ENCODE measurements at regions not wholly inside any gene's neighbourhood (a gene's known extent, or its start where the extent isn't known, plus 50 kb on each side); places are given as distances from the start of the nearest gene placed in this dataset.
"Not testable (repeated sequence)": the region's sequence is repeated elsewhere in the genome, so short reads cannot be mapped to it uniquely, and the experiment has no call there.

DNA sequence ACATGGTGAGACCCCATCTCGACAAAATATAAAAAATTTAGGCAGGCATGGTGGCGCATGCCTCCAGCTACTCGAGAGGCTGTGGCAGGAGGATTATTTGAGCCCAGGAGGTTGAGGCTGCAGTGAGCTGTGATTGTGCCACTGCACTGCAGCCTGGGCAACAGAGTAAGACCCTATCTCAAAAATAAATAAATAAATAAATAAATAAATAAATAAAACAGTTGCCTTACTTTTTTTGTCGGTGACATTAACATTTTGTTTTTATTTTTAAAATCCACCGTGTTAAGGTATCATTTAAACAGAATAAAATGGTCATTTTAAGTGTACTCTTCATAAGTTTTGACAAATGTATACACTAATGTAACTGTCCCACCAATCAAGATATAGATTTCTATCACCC, 57.0 kb downstream of the RASL11A start:
- DNase-seq = no peak
- ChIA-PET POLR2A (no interaction called here), CTCF (interaction anchor here (0.6 to 1.1 kb wide), 2 partner anchors 11 to 340 kb away, joined by 3 read pairs; no protein-coding TSS in a partner anchor)
- H3K4me3 Mint-ChIP-seq = no peak overlapping the region
- H3K27me3 Mint-ChIP-seq = peaks cover 24% of the 10 kb centered on the region
- no peaks in the 10 kb centered on the region for H3K36me3 Mint-ChIP-seq (ENCODE audit: low read depth)
- H3K9me3 Mint-ChIP-seq = no peaks in the 10 kb centered on the region
- H3K4me1 Mint-ChIP-seq = peaks cover 3% of the 10 kb centered on the region
- no peak overlapping the region for H3K27ac Mint-ChIP-seq

DNA sequence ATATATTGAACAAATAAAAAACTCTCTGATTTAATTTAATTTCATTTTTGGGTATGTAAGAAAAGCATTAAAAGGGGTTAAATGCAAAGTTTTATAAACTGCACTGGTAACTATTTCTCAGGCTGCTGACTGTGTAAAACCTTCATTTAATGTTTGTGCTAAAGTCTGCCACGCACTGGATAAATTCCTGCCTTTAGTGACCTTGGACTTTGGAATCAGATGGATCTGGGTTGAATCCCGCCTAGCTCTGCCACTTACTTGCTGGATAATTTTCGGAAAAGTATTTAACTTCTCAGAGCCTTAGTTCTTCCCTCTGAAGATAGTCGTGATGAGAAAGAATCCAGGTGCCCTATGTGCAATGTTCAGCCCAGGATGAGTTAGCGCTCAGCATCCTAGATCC, 58.6 kb downstream of the RASL11A start:
- Mint-ChIP-seq H3K27me3 (peaks cover 26% of the 10 kb centered on the region), H3K27ac (no peak overlapping the region), H3K4me3 (no peak overlapping the region), H3K4me1 (peaks cover 3% of the 10 kb centered on the region), H3K36me3 (ENCODE audit: low read depth) (no peaks in the 10 kb centered on the region), H3K9me3 (no peaks in the 10 kb centered on the region)
- ChIA-PET CTCF (interaction anchor here (0.6 kb wide), 1 partner anchor 9 kb away, joined by 3 read pairs; no protein-coding TSS in a partner anchor), POLR2A (no interaction called here)
- DNase-seq = no peak

DNA sequence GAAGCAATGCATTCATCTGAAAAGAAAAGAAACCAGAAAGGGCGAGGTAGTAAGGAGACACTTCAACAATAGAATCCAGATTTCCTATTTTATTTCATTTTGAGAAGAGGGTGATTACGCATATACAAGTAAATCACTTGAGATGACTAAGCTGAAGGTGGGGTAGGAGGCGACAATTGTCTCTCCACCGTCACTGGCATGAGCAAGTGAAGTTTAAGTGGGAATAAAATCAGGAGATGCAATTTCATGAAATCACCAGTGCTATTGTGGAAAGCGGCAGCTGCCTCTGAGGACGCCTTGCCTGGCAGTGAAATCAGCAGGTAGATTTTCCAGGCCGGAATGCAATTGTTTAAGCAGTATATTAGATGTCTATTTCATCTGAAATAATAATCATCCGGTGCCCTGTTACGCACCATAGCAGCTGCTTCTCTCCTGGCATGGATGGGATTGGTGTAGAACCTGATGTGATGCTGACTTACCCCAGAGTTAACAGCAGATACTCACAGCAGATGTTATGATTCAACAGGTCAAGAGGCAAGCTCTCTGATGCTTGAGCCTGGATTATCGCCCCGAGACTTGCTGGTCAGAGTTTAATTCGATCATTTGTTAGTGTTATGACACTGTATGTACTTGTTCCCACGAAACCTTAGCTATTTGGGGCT, 64.3 kb downstream of the RASL11A start:
- CTCF ChIA-PET = interaction anchor here (0.9 to 1.5 kb wide), 4 partner anchors 12 to 350 kb away, joined by 3 to 6 read pairs (median 4); no protein-coding TSS in a partner anchor
- H3K9me3 Mint-ChIP-seq = no peaks in the 10 kb centered on the region
- POLR2A ChIA-PET = no interaction called here

DNA sequence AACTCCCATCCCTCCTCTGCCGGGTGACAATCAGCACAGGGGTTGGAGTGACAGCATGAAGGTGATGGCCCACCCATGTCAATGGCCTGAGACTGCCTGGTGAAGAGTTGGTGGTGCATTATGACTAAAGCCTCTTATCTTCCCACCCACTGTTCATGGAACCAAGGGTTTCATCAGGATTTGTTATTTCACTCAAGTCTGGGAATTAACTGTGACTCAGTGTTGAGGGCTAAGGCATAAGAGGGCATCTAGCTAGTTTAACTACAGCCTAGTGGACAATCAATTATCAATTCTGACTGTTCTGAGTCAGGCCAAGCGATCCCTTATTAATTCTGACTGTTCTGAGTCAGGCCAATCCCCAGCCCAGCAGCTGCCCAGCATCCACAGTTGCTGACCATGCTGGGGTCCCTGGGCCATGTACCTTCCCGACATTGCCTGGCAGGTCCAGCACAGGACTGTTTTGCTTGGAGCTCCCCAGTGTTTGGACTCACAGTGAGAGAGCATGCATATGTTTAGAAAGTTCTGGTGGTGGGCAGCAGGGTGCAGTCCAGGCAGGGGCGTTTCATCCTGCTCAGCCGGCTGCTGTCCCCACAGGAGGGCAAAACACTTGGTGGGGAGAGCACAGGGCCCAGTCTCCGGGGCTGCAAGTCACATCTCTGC, 65.5 kb downstream of the RASL11A start:
- POLR2A ChIA-PET = no interaction called here
- Mint-ChIP-seq H3K27ac (no peak overlapping the region), H3K27me3 (peaks cover 19% of the 10 kb centered on the region), H3K9me3 (no peaks in the 10 kb centered on the region), H3K36me3 (ENCODE audit: low read depth) (no peaks in the 10 kb centered on the region), H3K4me3 (no peak overlapping the region), H3K4me1 (peaks cover 3% of the 10 kb centered on the region)
- no peak for DNase-seq
- CTCF ChIA-PET = interaction anchor here (1.3 to 1.6 kb wide), 3 partner anchors 11 to 18 kb away, joined by 4 to 6 read pairs (median 4); no protein-coding TSS in a partner anchor

More for the DNA sequence above, 64.3 kb downstream of the RASL11A start:
- no peak for DNase-seq
- no peak overlapping the region for H3K27ac Mint-ChIP-seq
- H3K36me3 Mint-ChIP-seq (ENCODE audit: low read depth) = no peaks in the 10 kb centered on the region
- peaks cover 19% of the 10 kb centered on the region for H3K27me3 Mint-ChIP-seq
- H3K4me1 Mint-ChIP-seq = peaks cover 3% of the 10 kb centered on the region
- no peak overlapping the region for H3K4me3 Mint-ChIP-seq

DNA sequence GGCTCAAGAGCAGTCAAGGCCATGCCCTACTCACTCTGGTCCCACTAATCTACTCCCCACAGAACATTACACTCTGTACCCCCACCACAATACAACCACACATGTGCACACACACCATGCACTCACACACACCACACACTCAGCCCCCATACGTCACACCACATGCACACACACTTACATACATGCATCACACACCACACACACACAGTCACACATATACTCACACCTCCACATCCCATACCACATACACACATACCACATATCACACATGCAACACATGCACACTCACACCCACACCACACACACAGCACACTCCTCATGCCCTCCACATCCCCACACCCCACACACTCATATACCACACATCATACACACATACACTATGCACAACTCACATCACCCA, 67.6 kb downstream of the RASL11A start:
- no peaks in the 10 kb centered on the region for H3K9me3 Mint-ChIP-seq
- ChIA-PET POLR2A (no interaction called here), CTCF (interaction anchor here (0.6 to 2.2 kb wide), 4 partner anchors 9 to 353 kb away, joined by 3 to 11 read pairs (median 4); no protein-coding TSS in a partner anchor)
- H3K36me3 Mint-ChIP-seq (ENCODE audit: low read depth) = no peaks in the 10 kb centered on the region
- DNase-seq = no peak
- no peak overlapping the region for H3K4me3 Mint-ChIP-seq
- H3K27me3 Mint-ChIP-seq = peaks cover 20% of the 10 kb centered on the region
- no peaks in the 10 kb centered on the region for H3K4me1 Mint-ChIP-seq
- no peak overlapping the region for H3K27ac Mint-ChIP-seq

DNA sequence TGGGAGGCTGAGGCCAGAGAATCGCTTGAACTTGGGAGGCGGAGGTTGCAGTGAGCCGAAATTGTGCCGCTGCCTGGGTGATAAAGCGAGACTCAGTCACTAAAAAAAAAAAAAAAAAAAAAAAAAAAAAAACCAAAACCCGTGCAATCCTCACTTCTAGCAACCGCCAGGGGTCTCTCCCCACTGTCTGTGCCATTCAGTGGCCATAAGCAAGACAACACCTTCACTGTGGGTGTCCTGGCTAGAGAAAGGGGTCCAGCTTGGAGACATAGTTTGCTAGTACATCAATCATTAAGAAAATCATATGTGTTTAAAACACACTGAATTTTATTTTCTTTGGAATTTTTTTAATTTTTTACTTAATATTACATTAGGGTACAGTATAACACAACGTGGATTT, 68.2 kb downstream of the RASL11A start:
- CTCF ChIA-PET = interaction anchor here (0.6 to 3.1 kb wide), 14 partner anchors 9 to 895 kb away, joined by 3 to 11 read pairs (median 4); partner anchors contain the start of gene RASL11A
- no peak for DNase-seq
- peaks cover 20% of the 10 kb centered on the region for H3K27me3 Mint-ChIP-seq
- H3K36me3 Mint-ChIP-seq (ENCODE audit: low read depth) = no peaks in the 10 kb centered on the region
- POLR2A ChIA-PET = interaction anchor here (1.0 kb wide), 1 partner anchor 14 kb away, joined by 3 read pairs; no protein-coding TSS in a partner anchor
- H3K4me3 Mint-ChIP-seq = no peak overlapping the region
- H3K4me1 Mint-ChIP-seq = no peaks in the 10 kb centered on the region
- no peak overlapping the region for H3K27ac Mint-ChIP-seq
- no peaks in the 10 kb centered on the region for H3K9me3 Mint-ChIP-seq

DNA sequence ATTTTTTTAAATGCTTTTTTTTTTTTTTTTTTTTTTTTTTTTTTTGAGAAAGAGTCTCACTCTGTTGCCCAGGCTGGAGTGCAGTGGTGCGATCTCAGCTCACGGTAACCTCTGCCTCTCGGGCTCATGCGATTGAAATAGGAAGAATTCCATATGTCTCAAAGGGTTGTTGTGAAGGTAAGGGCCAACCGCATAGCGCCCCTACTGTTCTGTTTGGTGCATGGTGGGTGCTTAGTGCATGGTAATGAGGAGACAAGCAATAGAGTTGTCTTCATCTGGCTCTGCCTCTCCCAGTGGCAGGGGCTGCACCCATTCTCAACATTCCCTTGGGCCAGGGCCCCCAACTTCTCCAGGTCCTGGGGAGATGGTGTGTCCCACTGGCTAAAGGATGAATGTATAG, 68.7 kb downstream of the RASL11A start:
- CTCF ChIA-PET = interaction anchor here (0.6 to 3.1 kb wide), 17 partner anchors 9 to 896 kb away, joined by 3 to 11 read pairs (median 4); partner anchors contain the start of gene RASL11A
- POLR2A ChIA-PET = interaction anchor here (1.0 kb wide), 1 partner anchor 14 kb away, joined by 3 read pairs; no protein-coding TSS in a partner anchor
- Mint-ChIP-seq H3K4me3 (no peak overlapping the region), H3K9me3 (no peaks in the 10 kb centered on the region), H3K36me3 (ENCODE audit: low read depth) (no peaks in the 10 kb centered on the region), H3K27me3 (peaks cover 20% of the 10 kb centered on the region), H3K4me1 (no peaks in the 10 kb centered on the region), H3K27ac (no peak overlapping the region)
- DNase-seq = peak; percentile 38

DNA sequence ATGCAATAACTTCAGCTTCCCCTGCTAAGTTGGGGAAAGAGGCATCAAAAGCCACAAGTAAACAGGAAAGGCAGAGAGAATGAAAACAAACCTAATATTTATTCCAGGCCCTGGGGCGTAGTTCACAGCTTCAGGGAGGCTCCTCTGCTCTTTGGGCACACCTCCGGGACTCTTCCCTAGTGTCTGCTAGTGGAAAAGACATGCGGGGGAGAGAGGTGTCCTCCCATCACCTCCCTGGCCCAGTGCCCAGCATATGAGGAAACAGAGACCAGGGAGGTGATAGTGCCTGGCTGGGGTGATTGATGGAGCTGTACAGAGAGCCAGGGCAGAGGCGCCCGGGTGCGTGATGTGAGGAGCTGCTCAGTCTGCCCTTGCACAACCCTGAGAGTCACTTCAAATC, 71.0 kb downstream of the RASL11A start:
- Mint-ChIP-seq H3K36me3 (ENCODE audit: low read depth) (no peaks in the 10 kb centered on the region), H3K27me3 (peaks cover 23% of the 10 kb centered on the region), H3K9me3 (no peaks in the 10 kb centered on the region), H3K4me1 (no peaks in the 10 kb centered on the region), H3K27ac (no peak overlapping the region), H3K4me3 (no peak overlapping the region)
- ChIA-PET POLR2A (no interaction called here), CTCF (interaction anchor here (0.9 to 3.1 kb wide), 6 partner anchors 10 to 356 kb away, joined by 3 to 10 read pairs (median 4); no protein-coding TSS in a partner anchor)
- no peak for DNase-seq

DNA sequence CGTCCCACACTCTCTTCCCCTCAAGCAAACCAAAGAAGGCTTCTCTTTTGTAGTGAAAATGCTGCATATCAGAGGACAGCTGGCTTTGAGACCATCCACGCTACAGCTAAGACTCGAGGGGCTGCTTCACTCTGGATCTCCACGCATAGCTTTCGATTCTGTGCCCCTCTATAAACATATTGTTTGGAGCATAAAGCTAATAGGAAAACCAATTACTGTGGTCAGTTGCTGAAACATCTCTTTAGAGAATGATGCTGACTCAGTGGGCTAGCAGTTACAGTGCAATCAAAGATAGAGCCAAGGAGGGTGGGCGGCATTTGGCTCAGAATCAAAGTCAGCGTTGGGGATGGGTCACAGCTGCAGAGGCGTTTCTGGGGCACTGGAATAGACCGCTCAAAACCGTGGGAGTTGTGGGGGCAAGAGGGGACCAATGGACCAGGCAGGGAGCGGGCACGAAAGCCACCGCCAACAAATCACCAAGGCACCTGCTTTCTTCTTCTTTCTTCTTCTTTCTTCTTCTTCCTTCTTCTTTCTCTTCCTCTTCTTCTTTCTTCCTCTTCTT, 76.7 kb downstream of the RASL11A start:
- Mint-ChIP-seq H3K27me3 (peaks cover 36% of the 10 kb centered on the region), H3K4me3 (no peak overlapping the region), H3K27ac (no peak overlapping the region), H3K9me3 (peaks cover 5% of the 10 kb centered on the region), H3K36me3 (ENCODE audit: low read depth) (no peaks in the 10 kb centered on the region), H3K4me1 (no peaks in the 10 kb centered on the region)
- no peak for DNase-seq
- ChIA-PET POLR2A (no interaction called here), CTCF (interaction anchor here (0.6 to 2.4 kb wide), 2 partner anchors 12 to 615 kb away, joined by 4 to 6 read pairs; no protein-coding TSS in a partner anchor)

DNA sequence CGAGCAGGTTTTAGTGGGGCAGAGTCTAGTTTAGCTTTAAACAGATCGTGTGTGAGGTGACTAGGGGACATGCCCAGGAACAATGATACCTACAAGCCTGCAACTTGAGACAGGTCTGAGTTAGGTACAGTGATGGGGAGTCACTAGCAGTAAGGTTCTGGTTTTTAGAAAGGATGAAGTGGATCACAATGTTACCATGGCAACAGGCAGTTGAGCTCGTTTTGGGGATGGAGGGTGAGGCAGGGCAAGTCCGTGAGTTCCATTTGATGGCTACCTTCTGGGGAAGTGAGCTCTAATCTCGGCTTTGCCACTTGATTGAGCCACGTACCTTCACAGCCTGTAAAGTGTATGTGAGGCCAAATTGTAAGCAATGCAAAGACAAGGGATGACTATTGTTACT, 76.0 kb upstream of the GTF3A start:
- Mint-ChIP-seq H3K4me3 (no peak overlapping the region), H3K36me3 (ENCODE audit: low read depth) (no peaks in the 10 kb centered on the region), H3K27ac (no peak overlapping the region), H3K4me1 (peaks cover 11% of the 10 kb centered on the region), H3K9me3 (peaks cover 5% of the 10 kb centered on the region), H3K27me3 (peaks cover 33% of the 10 kb centered on the region)
- ChIA-PET POLR2A (no interaction called here), CTCF (interaction anchor here (0.6 to 2.4 kb wide), 5 partner anchors 9 to 132 kb away, joined by 3 to 7 read pairs (median 6); no protein-coding TSS in a partner anchor)
- DNase-seq = no peak

DNA sequence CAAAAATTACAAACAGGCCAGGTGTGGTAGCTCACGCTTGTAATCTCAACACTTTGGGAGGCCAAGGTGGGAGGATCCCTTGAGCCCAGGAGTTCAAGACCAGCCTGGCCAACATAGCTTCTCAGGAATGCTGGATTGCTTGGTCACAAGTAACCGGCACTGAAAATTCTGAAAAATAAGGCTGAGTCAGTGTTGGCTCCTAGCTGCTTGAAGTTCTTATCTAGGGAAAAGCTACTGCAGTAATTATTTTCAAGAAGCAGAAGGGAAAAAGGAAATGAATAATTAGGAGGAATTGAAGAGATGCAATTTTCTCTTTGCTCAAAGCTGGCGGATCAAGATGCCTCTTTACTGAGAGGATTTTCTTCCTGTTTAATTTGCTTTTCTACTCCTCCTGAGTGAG, 75.0 kb upstream of the GTF3A start:
- Mint-ChIP-seq H3K9me3 (peaks cover 5% of the 10 kb centered on the region), H3K27me3 (peaks cover 31% of the 10 kb centered on the region), H3K4me3 (no peak overlapping the region), H3K27ac (no peak overlapping the region), H3K36me3 (ENCODE audit: low read depth) (no peaks in the 10 kb centered on the region), H3K4me1 (peaks cover 19% of the 10 kb centered on the region)
- ChIA-PET POLR2A (no interaction called here), CTCF (interaction anchor here (0.7 to 1.9 kb wide), 5 partner anchors 11 to 1775 kb away, joined by 3 to 7 read pairs (median 4); no protein-coding TSS in a partner anchor)
- no peak for DNase-seq

DNA sequence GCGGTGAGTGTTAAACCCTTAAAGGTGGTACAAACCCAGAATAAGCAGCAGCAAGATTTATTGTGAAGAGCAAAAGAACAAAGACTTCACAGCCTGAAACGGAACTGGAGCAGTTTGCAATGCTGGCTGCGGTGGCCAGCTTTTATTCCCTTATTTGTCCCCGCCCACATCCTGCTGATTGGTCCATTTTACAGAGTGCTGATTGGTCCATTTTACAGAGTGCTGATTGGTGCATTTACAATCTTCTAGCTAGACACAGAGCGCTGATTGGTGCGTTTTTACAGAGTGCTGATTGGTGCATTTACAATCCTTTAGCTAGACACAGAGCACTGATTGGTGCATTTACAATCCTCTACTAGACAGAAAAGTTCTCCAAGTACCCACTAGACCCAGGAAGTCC, 73.6 kb upstream of the GTF3A start:
- H3K4me3 Mint-ChIP-seq; H3K36me3 Mint-ChIP-seq (ENCODE audit: low read depth); DNase-seq; H3K9me3 Mint-ChIP-seq; POLR2A ChIA-PET; H3K27ac Mint-ChIP-seq: not testable (repeated sequence)
- Mint-ChIP-seq H3K27me3 (peaks cover 22% of the 10 kb centered on the region), H3K4me1 (peaks cover 19% of the 10 kb centered on the region)
- CTCF ChIA-PET = interaction anchor here (0.6 to 3.1 kb wide), 5 partner anchors 9 to 366 kb away, joined by 3 to 28 read pairs (median 4); no protein-coding TSS in a partner anchor

DNA sequence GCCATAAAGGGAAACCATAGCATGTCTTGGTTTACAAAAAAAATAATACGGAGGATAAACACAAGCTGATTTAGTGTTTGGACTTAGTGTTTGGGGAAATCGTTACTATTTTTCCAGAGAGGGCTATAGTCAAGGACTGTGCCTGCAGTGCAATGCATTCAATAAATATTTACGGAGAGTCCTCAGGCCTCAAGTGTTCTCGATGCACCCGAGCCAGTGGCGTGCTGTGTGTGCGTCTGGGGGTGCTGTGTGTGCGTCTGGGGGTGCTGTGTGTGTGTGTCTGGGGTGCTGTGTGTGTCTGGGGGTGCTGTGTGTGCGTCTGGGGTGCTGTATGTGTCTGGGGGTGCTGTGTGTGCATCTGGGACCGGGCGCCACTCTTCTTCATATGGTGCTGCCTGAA, 71.7 kb upstream of the GTF3A start:
- Mint-ChIP-seq H3K27ac (peak overlapping the region; percentile 76), H3K36me3 (ENCODE audit: low read depth) (no peaks in the 10 kb centered on the region), H3K27me3 (peaks cover 17% of the 10 kb centered on the region), H3K9me3 (peaks cover 5% of the 10 kb centered on the region), H3K4me3 (no peak overlapping the region), H3K4me1 (peaks cover 19% of the 10 kb centered on the region)
- no peak for DNase-seq
- CTCF ChIA-PET = interaction anchor here (0.7 to 3.1 kb wide), 8 partner anchors 9 to 478 kb away, joined by 3 to 28 read pairs (median 3); no protein-coding TSS in a partner anchor
- POLR2A ChIA-PET = interaction anchor here (0.7 to 1.4 kb wide), 7 partner anchors 9 to 182 kb away, joined by 3 to 5 read pairs (median 4); partner anchors contain the start of genes GTF3A and RPL21
